GM18499 (cell line): ENCODE measurements at regions not wholly inside any gene's neighbourhood (a gene's known extent, or its start where the extent isn't known, plus 50 kb on each side); places are given as distances from the start of the nearest gene placed in this dataset.

ENCODE experiments used
- ATAC-seq: cut with Tn5 transposase; IDR thresholded peaks from one replicate; pipeline ENCODE4 v1.9.1; 2021; ENCODE audit warnings: moderate number of reproducible peaks; ENCODE audit not compliant: insufficient read depth, unreplicated experiment

GRCh38 chr14:22422238-22422637, 166.8 kb downstream of the DAD1 start:
- no peak for ATAC-seq

GRCh38 chr14:22420598-22421186, 168.3 kb downstream of the DAD1 start:
- no peak for ATAC-seq

- no peak for ATAC-seq
Measured at GRCh38 chr14:22419620-22420019, 169.4 kb downstream of the DAD1 start.

GRCh38 chr14:22418631-22419030, 170.4 kb downstream of the DAD1 start:
- ATAC-seq = no peak

GRCh38 chr14:22417914-22418313, 171.1 kb downstream of the DAD1 start:
- ATAC-seq = no peak

GRCh38 chr14:22416193-22416592, 172.8 kb downstream of the DAD1 start:
- ATAC-seq = no peak

GRCh38 chr14:22415605-22415959, 173.4 kb downstream of the DAD1 start:
- no peak for ATAC-seq

GRCh38 chr14:22414876-22415604, 174.0 kb downstream of the DAD1 start:
- no peak for ATAC-seq

- ATAC-seq = no peak
Measured at GRCh38 chr14:22412926-22413411, 176.1 kb downstream of the DAD1 start.

- ATAC-seq = no peak
Measured at GRCh38 chr14:22411398-22412055, 177.5 kb downstream of the DAD1 start.

- no peak for ATAC-seq
Measured at GRCh38 chr14:22410497-22410896, 178.5 kb downstream of the DAD1 start.

GRCh38 chr14:22409006-22409405, 180.0 kb downstream of the DAD1 start:
- ATAC-seq = no peak

GRCh38 chr14:22408547-22408946, 180.5 kb downstream of the DAD1 start:
- no peak for ATAC-seq

GRCh38 chr14:22407033-22407432, 182.0 kb downstream of the DAD1 start:
- ATAC-seq = no peak

GRCh38 chr14:22405201-22405600, 183.8 kb downstream of the DAD1 start:
- no peak for ATAC-seq

GRCh38 chr14:22403296-22403695, 185.7 kb downstream of the DAD1 start:
- ATAC-seq = no peak

- ATAC-seq = no peak
Measured at GRCh38 chr14:22400655-22401259, 188.3 kb downstream of the DAD1 start.

- no peak for ATAC-seq
Measured at GRCh38 chr14:22399776-22400175, 189.2 kb downstream of the DAD1 start.

- no peak for ATAC-seq
Measured at GRCh38 chr14:22397221-22397737, 191.7 kb downstream of the DAD1 start.

GRCh38 chr14:22395803-22396202, 193.2 kb downstream of the DAD1 start:
- ATAC-seq = no peak

GRCh38 chr14:22394616-22395015, 194.4 kb downstream of the DAD1 start:
- no peak for ATAC-seq
